GM21390 (cell line): ENCODE measurements at regions not wholly inside any gene's neighbourhood (a gene's known extent, or its start where the extent isn't known, plus 50 kb on each side); places are given as distances from the start of the nearest gene placed in this dataset.
"Not testable (repeated sequence)": the region's sequence is repeated elsewhere in the genome, so short reads cannot be mapped to it uniquely, and the experiment has no call there.

Experiments
- ATAC-seq: cut with Tn5 transposase; IDR thresholded peaks from one replicate; pipeline ENCODE4 v1.9.1; 2021; ENCODE audit not compliant: unreplicated experiment

GRCh38 chr2:150681120-150681804, 193.8 kb upstream of the RND3 start:
- ATAC-seq = no peak

- ATAC-seq = no peak
These were observed 192.1 kb upstream of the RND3 start for GRCh38 chr2:150679456-150680120.

GRCh38 chr2:150677551-150677950, 190.1 kb upstream of the RND3 start:
- ATAC-seq = no peak

GRCh38 chr2:150676747-150677383, 189.4 kb upstream of the RND3 start:
- ATAC-seq = no peak

GRCh38 chr2:150675807-150676206, 188.3 kb upstream of the RND3 start:
- no peak for ATAC-seq

- ATAC-seq = no peak
These were observed 186.8 kb upstream of the RND3 start for GRCh38 chr2:150674283-150674682.

- no peak for ATAC-seq
These were observed 184.8 kb upstream of the RND3 start for GRCh38 chr2:150672311-150672710.

GRCh38 chr2:150669492-150669891, 182.0 kb upstream of the RND3 start:
- no peak for ATAC-seq

- ATAC-seq = not testable (repeated sequence)
These were observed 179.6 kb upstream of the RND3 start for GRCh38 chr2:150667039-150667438.

GRCh38 chr2:150663143-150663542, 175.7 kb upstream of the RND3 start:
- no peak for ATAC-seq

- ATAC-seq = no peak
These were observed 168.5 kb upstream of the RND3 start for GRCh38 chr2:150656002-150656401.

- no peak for ATAC-seq
These were observed 165.9 kb upstream of the RND3 start for GRCh38 chr2:150653351-150653750.

- no peak for ATAC-seq
These were observed 160.5 kb upstream of the RND3 start for GRCh38 chr2:150647943-150648342.

GRCh38 chr2:150646746-150647145, 159.3 kb upstream of the RND3 start:
- ATAC-seq = no peak

GRCh38 chr2:150644298-150645067, 157.0 kb upstream of the RND3 start:
- ATAC-seq = no peak

GRCh38 chr2:150643114-150643725, 155.8 kb upstream of the RND3 start:
- no peak for ATAC-seq

- no peak for ATAC-seq
These were observed 152.6 kb upstream of the RND3 start for GRCh38 chr2:150640039-150640438.

- ATAC-seq = no peak
These were observed 151.9 kb upstream of the RND3 start for GRCh38 chr2:150639383-150639782.

- no peak for ATAC-seq
These were observed 143.9 kb upstream of the RND3 start for GRCh38 chr2:150631236-150631821.

- ATAC-seq = no peak
These were observed 143.2 kb upstream of the RND3 start for GRCh38 chr2:150630587-150631235.
